ENCODE measurements at regions not wholly inside any gene's neighbourhood (a gene's known extent, or its start where the extent isn't known, plus 50 kb on each side); places are given as distances from the start of the nearest gene placed in this dataset.

DNA sequence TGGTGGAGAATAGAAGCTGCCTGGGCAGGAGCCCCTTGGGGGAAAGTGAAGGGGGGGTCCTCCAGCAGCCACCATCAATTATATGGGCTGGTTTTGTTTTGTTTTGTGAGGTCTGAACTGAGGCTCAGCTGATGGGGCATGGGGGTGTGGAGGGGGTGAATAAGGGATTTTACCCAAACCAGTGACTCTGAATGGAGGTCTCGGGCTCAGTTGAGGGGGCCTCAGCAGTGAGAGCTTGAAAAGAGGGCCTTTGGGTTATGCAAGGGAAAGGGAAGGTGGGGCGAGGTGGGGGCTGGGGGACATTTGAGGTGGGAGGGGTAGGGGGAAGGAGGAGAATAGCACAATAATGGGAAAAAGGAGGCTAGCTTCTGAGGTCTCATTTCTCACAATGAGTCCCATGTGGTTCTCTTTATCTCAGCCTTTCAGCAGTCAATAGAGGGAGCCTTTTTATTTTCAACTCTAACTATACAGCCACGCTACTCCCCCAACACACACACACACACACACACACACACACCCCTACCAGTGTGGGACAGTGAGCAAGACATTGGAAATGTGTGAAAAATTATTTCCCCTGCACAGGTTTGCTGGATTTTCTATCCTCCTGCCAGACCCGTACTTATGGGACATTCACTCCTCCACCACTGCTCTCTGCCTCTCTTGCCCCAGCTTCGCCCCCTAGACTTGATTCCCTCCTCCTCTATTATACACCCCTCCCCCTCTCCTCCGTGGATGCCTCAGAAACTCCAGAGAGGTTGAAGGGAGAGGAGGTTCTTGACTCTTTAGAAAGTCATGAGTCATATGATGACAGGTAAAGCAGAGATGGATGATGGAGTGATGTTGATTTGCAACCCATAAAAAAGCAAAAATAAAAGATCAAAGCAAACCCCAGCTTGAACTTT lies 96.0 kb downstream of the GTPBP8 start:
- no peak for DNase-seq
- TF ChIP-seq, protein P1, sequence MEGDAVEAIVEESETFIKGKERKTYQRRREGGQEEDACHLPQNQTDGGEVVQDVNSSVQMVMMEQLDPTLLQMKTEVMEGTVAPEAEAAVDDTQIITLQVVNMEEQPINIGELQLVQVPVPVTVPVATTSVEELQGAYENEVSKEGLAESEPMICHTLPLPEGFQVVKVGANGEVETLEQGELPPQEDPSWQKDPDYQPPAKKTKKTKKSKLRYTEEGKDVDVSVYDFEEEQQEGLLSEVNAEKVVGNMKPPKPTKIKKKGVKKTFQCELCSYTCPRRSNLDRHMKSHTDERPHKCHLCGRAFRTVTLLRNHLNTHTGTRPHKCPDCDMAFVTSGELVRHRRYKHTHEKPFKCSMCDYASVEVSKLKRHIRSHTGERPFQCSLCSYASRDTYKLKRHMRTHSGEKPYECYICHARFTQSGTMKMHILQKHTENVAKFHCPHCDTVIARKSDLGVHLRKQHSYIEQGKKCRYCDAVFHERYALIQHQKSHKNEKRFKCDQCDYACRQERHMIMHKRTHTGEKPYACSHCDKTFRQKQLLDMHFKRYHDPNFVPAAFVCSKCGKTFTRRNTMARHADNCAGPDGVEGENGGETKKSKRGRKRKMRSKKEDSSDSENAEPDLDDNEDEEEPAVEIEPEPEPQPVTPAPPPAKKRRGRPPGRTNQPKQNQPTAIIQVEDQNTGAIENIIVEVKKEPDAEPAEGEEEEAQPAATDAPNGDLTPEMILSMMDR (IDR thresholded peaks at IDR 0.05) = no peak
- H3K4me1 ChIP-seq = no peaks in the 10 kb centered on the region
- H3K27ac ChIP-seq = no peak overlapping the region
- H3K4me3 ChIP-seq = no peak overlapping the region
- no peaks in the 10 kb centered on the region for H3K9me3 ChIP-seq
- intact Hi-C loops (cut with DNase I; ENCODE audit: low total_unique reads) = no loop called here
- no peaks in the 10 kb centered on the region for H3K27me3 ChIP-seq
- H3K36me3 ChIP-seq = no peaks in the 10 kb centered on the region

DNA sequence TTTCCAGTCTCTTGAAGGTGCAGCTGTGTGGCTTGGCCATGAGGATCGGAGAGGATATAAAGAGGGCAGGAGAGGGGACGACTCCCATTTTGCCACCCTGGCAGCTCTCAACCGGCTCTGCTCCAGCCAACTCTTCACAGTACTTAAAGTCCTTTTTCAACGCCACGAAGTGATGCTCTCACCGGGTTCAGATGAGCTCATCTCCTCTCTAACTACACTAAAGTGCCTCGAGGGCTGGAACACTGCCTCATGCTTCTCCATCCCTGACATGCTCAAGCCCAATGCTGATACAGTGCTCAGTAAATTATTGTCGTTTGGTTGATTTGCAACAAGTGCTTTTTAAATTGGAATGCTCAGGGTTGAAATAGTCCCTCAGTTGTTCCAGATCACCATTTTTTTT lies 97.8 kb downstream of the GTPBP8 start:
- DNase-seq = no peak
- intact Hi-C loops (cut with DNase I; ENCODE audit: low total_unique reads) = no loop called here

DNA sequence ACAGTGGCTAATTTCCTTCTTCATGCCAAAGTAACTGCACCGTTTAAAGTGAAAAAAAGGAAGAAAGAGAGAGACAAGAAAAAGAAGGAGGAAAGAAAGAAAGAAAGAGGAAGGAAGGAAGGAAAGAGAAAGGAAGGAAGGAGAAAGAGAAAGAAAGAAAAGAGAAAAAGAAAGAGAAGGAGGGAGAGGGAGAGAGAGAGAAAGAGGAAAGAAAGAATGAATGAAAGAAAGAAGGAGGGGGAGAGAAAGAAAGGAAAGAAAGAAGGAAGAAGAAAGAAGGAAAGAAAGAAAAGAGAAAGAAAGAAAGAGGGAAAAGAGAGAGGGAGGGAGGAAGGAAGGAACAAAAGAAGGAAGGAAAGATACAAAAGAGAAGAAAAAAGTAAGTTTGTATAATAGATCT lies 100.6 kb downstream of the GTPBP8 start:
- Histone ChIP-seq H3K36me3 (no peaks in the 10 kb centered on the region), H3K27ac (no peak overlapping the region), H3K4me1 (no peaks in the 10 kb centered on the region), H3K27me3 (no peaks in the 10 kb centered on the region), H3K9me3 (no peaks in the 10 kb centered on the region), H3K4me3 (no peak overlapping the region)
- DNase-seq = no peak
- TF ChIP-seq, protein P1 (IDR thresholded peaks at IDR 0.05) = no peak
- intact Hi-C loops (cut with DNase I; ENCODE audit: low total_unique reads) = no loop called here

More for the DNA sequence above, 97.8 kb downstream of the GTPBP8 start:
- H3K4me3 ChIP-seq = no peak overlapping the region
- TF ChIP-seq, protein P1 (IDR thresholded peaks at IDR 0.05) = no peak
- no peaks in the 10 kb centered on the region for H3K27me3 ChIP-seq
- no peak overlapping the region for H3K27ac ChIP-seq
- no peaks in the 10 kb centered on the region for H3K4me1 ChIP-seq
- no peaks in the 10 kb centered on the region for H3K9me3 ChIP-seq
- no peaks in the 10 kb centered on the region for H3K36me3 ChIP-seq

DNA sequence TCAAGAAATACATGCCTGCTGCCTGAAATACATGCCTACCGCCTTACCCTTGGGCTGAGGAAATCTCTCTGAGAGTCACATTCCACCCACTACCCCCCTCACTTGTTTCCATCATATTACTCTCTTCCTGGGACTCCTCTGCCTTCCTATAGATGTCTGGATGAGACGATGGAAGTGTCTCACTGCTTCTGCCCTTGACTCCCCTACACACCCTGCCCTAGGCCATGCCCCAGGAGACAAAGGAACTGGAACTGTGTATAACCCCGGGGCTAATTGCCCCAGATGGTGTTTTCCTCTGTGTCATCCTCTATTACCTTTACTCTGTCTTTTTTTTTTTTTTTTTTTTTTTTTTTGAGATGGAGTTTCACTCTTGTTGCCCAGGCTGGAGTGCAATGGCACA lies 102.0 kb downstream of the GTPBP8 start:
- H3K36me3 ChIP-seq = no peaks in the 10 kb centered on the region
- H3K27ac ChIP-seq = no peak overlapping the region
- intact Hi-C loops (cut with DNase I; ENCODE audit: low total_unique reads) = no loop called here
- no peaks in the 10 kb centered on the region for H3K27me3 ChIP-seq
- no peaks in the 10 kb centered on the region for H3K9me3 ChIP-seq
- no peaks in the 10 kb centered on the region for H3K4me1 ChIP-seq
- TF ChIP-seq, protein P1 (IDR thresholded peaks at IDR 0.05) = no peak
- H3K4me3 ChIP-seq = no peak overlapping the region
- DNase-seq = no peak

DNA sequence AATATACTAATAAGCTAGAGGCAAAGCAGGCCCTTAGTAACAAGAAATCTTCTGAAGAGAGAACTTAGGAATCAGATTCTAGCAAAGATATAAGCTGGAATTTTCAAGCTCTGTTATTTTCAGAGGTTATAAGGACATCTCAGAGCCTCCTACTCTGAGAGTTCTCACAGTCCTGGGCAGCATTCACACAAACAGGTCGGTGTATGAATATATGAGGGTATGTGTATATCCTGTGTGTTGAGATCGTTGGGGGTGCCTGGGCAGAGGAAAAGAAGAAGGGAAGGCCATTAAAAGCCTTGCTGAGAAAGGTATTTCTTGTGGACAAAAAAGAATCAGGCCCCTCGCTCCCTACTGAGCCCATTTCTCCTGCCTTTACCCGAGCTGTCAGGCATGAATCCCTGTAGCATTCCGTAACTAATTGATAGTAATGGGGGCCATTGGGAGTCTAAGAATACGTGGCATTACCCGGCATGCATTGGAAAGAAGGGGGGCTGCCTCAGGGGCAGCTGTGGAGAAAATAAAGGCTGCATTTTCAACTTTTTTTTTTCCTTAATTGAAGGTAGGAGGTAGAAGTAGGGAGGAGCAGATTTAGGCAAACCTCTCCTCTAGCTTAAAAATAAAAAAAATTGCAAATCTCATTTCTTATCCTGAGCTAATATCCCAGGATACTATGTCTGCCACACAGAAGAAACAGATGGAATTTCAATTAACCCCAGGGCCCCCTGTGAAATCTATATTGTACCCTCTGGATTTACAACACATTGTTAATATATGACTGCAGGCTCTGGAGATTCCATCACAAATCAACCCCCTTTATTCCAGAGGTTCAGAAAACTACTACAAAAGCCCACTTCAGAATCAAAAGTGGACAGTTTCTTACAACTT lies 103.8 kb downstream of the GTPBP8 start:
- no peak overlapping the region for H3K27ac ChIP-seq
- no peak for DNase-seq
- H3K4me3 ChIP-seq = no peak overlapping the region
- H3K27me3 ChIP-seq = no peaks in the 10 kb centered on the region
- H3K4me1 ChIP-seq = no peaks in the 10 kb centered on the region
- H3K9me3 ChIP-seq = peaks cover 0 to 5% (median 0%) of the 10 kb centered on the region in 3 donors
- TF ChIP-seq, protein P1 (IDR thresholded peaks at IDR 0.05) = no peak
- H3K36me3 ChIP-seq = no peaks in the 10 kb centered on the region
- intact Hi-C loops (cut with DNase I; ENCODE audit: low total_unique reads) = no loop called here

Data from tibial artery (tissue), 4 donors.